Hematopoietic multipotent progenitor cell treated with erythropoietin and hydrocortisone succinate and interleukin-3 and kit ligand, for 8 days (in vitro differentiated cells): ENCODE measurements at regions not wholly inside any gene's neighbourhood (a gene's known extent, or its start where the extent isn't known, plus 50 kb on each side); places are given as distances from the start of the nearest gene placed in this dataset.
"Not testable (repeated sequence)": the region's sequence is repeated elsewhere in the genome, so short reads cannot be mapped to it uniquely, and the experiment has no call there.

Source experiments
- DNase-seq: peaks from one replicate; pipeline ENCODE4 v3.0.0-alpha.2; 2015

- DNase-seq = not testable (repeated sequence)
Observed at GRCh38 chr21:14008006-14008405, 202.7 kb downstream of the LIPI start.

- DNase-seq = not testable (repeated sequence)
Observed at GRCh38 chr21:14006144-14006543, 204.6 kb downstream of the LIPI start.

- not testable (repeated sequence) for DNase-seq
Observed at GRCh38 chr21:13986996-13987958, 223.5 kb downstream of the LIPI start.

- DNase-seq = not testable (repeated sequence)
Observed at GRCh38 chr21:13985865-13986863, 224.6 kb downstream of the LIPI start.

- not testable (repeated sequence) for DNase-seq
Observed at GRCh38 chr21:13985137-13985864, 225.5 kb downstream of the LIPI start.

GRCh38 chr21:13984728-13985127 is 226.0 kb downstream of the LIPI start:
- DNase-seq = not testable (repeated sequence)

- not testable (repeated sequence) for DNase-seq
Observed at GRCh38 chr21:13981176-13982087, 229.3 kb downstream of the LIPI start.

- DNase-seq = peak; percentile 77
Observed at GRCh38 chr21:13980115-13980662, 230.6 kb downstream of the LIPI start.

- not testable (repeated sequence) for DNase-seq
Observed at GRCh38 chr21:13979608-13980007, 231.1 kb downstream of the LIPI start.

- peak; percentile 8 for DNase-seq
Observed at GRCh38 chr21:13974582-13974981, 236.2 kb downstream of the LIPI start.

GRCh38 chr21:13969853-13970252 is 240.9 kb downstream of the LIPI start:
- not testable (repeated sequence) for DNase-seq

- DNase-seq = not testable (repeated sequence)
Observed at GRCh38 chr21:13969002-13969401, 241.8 kb downstream of the LIPI start.

GRCh38 chr21:13963259-13963658 is 247.5 kb downstream of the LIPI start:
- DNase-seq = not testable (repeated sequence)

GRCh38 chr21:13937236-13937635 is 273.5 kb downstream of the LIPI start:
- DNase-seq = no peak

- DNase-seq = not testable (repeated sequence)
Observed at GRCh38 chr21:13936033-13936937, 274.5 kb downstream of the LIPI start.

GRCh38 chr21:13935396-13936032 is 275.2 kb downstream of the LIPI start:
- DNase-seq = not testable (repeated sequence)

- DNase-seq = not testable (repeated sequence)
Observed at GRCh38 chr21:13934887-13935342, 275.8 kb downstream of the LIPI start.

- DNase-seq = peak; percentile 39
Observed at GRCh38 chr21:13923175-13923574, 287.6 kb downstream of the LIPI start.

GRCh38 chr21:13921455-13921854 is 289.3 kb downstream of the LIPI start:
- not testable (repeated sequence) for DNase-seq
